ENCODE measurements at regions not wholly inside any gene's neighbourhood (a gene's known extent, or its start where the extent isn't known, plus 50 kb on each side); places are given as distances from the start of the nearest gene placed in this dataset.

DNA sequence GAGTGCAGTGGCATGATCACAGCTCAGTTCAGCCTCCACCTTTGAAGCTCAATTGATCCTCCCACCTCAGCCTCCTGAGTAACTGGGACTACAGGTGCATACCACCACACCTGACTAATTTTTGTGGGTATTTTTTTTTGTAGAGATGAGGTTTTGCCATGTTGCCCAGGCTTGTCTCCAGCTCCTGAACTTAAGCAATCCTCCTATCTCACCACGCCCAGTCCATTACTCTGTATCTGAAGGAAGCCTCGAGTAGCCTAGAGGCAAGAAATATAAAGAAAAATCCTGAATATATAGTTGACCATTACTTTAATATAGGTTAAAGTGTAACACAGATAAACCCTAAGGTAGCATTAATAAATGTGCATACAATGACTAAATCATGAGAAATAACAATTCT, 686.8 kb upstream of the PIK3C3 start:
- WGBS, 5 donors: 68 to 89% (median 75%) methylated on average over 2 of the region's 2 CpGs
- H3K36me3 ChIP-seq: no peaks in the 10 kb centered on the region
- intact Hi-C loops (cut with DNase I; ENCODE audit: low total_unique reads): no loop called here

DNA sequence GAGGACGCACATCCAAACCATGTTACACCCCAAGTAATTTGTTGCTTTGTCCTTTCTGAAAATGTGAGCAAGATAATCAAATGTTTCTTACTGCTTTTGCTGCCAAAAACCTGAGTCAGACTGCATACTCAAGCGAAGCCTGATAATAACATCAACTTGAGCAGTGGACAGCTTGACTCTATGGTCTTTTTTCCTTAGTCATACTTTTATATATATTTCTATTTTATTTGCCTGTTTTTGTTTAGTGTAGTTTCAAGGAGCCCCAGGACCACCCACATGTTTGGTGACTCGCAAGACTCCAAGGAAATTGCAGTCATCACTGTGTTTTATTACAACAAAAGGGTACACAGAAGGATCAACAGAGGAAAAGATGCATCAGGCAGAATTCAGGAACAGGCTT, 688.4 kb upstream of the PIK3C3 start:
- H3K4me3 ChIP-seq: no peak overlapping the region
- H3K36me3 ChIP-seq: no peaks in the 10 kb centered on the region
- DNase-seq: no peak
- TF ChIP-seq POLR2A (IDR thresholded peaks at IDR 0.05) (no peak), POLR2AphosphoS5 (IDR thresholded peaks at IDR 0.05) (no peak)
- TF ChIP-seq, protein P1, sequence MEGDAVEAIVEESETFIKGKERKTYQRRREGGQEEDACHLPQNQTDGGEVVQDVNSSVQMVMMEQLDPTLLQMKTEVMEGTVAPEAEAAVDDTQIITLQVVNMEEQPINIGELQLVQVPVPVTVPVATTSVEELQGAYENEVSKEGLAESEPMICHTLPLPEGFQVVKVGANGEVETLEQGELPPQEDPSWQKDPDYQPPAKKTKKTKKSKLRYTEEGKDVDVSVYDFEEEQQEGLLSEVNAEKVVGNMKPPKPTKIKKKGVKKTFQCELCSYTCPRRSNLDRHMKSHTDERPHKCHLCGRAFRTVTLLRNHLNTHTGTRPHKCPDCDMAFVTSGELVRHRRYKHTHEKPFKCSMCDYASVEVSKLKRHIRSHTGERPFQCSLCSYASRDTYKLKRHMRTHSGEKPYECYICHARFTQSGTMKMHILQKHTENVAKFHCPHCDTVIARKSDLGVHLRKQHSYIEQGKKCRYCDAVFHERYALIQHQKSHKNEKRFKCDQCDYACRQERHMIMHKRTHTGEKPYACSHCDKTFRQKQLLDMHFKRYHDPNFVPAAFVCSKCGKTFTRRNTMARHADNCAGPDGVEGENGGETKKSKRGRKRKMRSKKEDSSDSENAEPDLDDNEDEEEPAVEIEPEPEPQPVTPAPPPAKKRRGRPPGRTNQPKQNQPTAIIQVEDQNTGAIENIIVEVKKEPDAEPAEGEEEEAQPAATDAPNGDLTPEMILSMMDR (IDR thresholded peaks at IDR 0.05 in 8 of 11, conservative IDR thresholded peaks at IDR 0.05 in 3 of 11): no peak
- H3K4me1 ChIP-seq: no peaks in the 10 kb centered on the region
- no peak overlapping the region for H3K27ac ChIP-seq
- H3K27me3 ChIP-seq (replicated peaks in 1 of 7): no peaks in the 10 kb centered on the region
- no peaks in the 10 kb centered on the region for H3K9me3 ChIP-seq
- 69 to 79% (median 78%) methylated on average over 3 of the region's 3 CpGs for WGBS, 5 donors
- intact Hi-C loops (cut with DNase I; ENCODE audit: low total_unique reads): no loop called here

More for the DNA sequence above, 686.8 kb upstream of the PIK3C3 start:
- TF ChIP-seq, protein P1 (IDR thresholded peaks at IDR 0.05 in 8 of 11, conservative IDR thresholded peaks at IDR 0.05 in 3 of 11): no peak
- TF ChIP-seq POLR2AphosphoS5 (IDR thresholded peaks at IDR 0.05): no peak
- no peak for TF ChIP-seq POLR2A (IDR thresholded peaks at IDR 0.05)
- no peak overlapping the region for H3K4me3 ChIP-seq
- H3K9me3 ChIP-seq: peaks cover 0 to 10% (median 0%) of the 10 kb centered on the region in 8 donors
- no peak overlapping the region for H3K27ac ChIP-seq
- H3K27me3 ChIP-seq (replicated peaks in 1 of 7): no peaks in the 10 kb centered on the region
- DNase-seq: no peak
- no peaks in the 10 kb centered on the region for H3K4me1 ChIP-seq

DNA sequence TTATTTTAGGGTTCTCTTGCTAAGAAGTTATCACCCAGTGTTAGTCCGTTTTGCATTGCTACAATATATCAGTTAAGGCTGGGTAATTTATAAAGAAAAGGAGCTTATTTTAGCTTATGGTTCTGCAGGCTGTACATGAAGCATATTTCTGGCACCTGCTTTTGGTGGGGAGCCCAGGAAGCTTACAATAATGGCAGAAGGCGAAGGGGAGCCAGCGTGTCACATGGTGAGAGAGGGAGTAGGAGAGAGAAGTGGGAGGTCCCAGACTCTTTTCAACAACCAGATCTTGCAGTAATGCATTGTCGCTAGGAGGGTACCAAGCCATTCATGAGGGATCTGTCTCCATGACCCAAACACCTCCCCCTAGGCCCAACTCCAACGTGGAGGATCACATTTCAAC, 688.8 kb upstream of the PIK3C3 start:
- no peak for TF ChIP-seq POLR2A (IDR thresholded peaks at IDR 0.05)
- no peak for TF ChIP-seq POLR2AphosphoS5 (IDR thresholded peaks at IDR 0.05)
- TF ChIP-seq, protein P1 (IDR thresholded peaks at IDR 0.05 in 8 of 11, conservative IDR thresholded peaks at IDR 0.05 in 3 of 11): no peak
- H3K9me3 ChIP-seq: no peaks in the 10 kb centered on the region
- WGBS, 5 donors: 63 to 76% (median 73%) methylated on average over 5 of the region's 5 CpGs
- H3K4me3 ChIP-seq: no peak overlapping the region
- no peak overlapping the region for H3K27ac ChIP-seq
- no peaks in the 10 kb centered on the region for H3K4me1 ChIP-seq
- no peaks in the 10 kb centered on the region for H3K27me3 ChIP-seq (replicated peaks in 1 of 7)
- no peaks in the 10 kb centered on the region for H3K36me3 ChIP-seq
- intact Hi-C loops (cut with DNase I; ENCODE audit: low total_unique reads): no loop called here
- no peak for DNase-seq

DNA sequence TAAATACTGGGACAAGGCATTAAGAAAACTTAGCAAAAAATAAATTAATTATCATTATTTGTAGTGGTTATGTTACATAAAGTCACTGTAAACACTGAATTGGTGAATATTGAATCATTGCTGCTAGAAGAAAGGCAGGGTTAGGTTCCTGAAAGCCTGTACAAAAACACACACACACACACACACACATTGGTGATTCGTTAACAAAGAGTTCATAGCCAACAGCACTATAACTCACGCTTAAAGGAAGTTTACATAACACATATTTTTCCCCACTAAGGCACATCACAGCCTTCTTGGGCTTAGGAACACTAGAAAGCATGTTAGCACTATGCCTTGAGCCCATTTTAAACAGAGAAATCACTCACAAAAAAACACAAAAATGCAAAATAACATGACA, 690.0 kb upstream of the PIK3C3 start:
- 32 to 42% (median 35%) methylated on average over 2 of the region's 2 CpGs for WGBS, 5 donors
- Histone ChIP-seq H3K4me3 (no peak overlapping the region), H3K27ac (no peak overlapping the region), H3K27me3 (replicated peaks in 1 of 7) (no peaks in the 10 kb centered on the region), H3K9me3 (peaks cover 0 to 4% (median 0%) of the 10 kb centered on the region in 8 donors), H3K36me3 (no peaks in the 10 kb centered on the region), H3K4me1 (no peaks in the 10 kb centered on the region)
- intact Hi-C loops (cut with DNase I; ENCODE audit: low total_unique reads): no loop called here
- no peak for DNase-seq
- TF ChIP-seq POLR2AphosphoS5 (IDR thresholded peaks at IDR 0.05): no peak
- TF ChIP-seq, protein P1 (IDR thresholded peaks at IDR 0.05 in 8 of 11, conservative IDR thresholded peaks at IDR 0.05 in 3 of 11): no peak
- no peak for TF ChIP-seq POLR2A (IDR thresholded peaks at IDR 0.05)
